ENCODE measurements at regions not wholly inside any gene's neighbourhood (a gene's known extent, or its start where the extent isn't known, plus 50 kb on each side); places are given as distances from the start of the nearest gene placed in this dataset.

GRCh38 chr5:104171958-104172690 is 609.5 kb upstream of the NUDT12 start:
- no peaks in the 10 kb centered on the region for H3K36me3 ChIP-seq (ENCODE audit: control insufficient read depth in 2 of 2, extremely low read depth in 1 of 2, insufficient read depth in 2 of 2, low read length in 2 of 2)
- DNase-seq (ENCODE audit: low read depth, low spot score) (no peak), FAIRE-seq (no peak)
- H2AFZ ChIP-seq (ENCODE audit: control insufficient read depth, low read length), result no peak overlapping the region
- no peaks in the 10 kb centered on the region for H3K79me2 ChIP-seq (ENCODE audit: control insufficient read depth, insufficient read depth, low read length)
- no peaks in the 10 kb centered on the region for H3K9me3 ChIP-seq (ENCODE audit: control insufficient read depth, low read depth, low read length)
- TF ChIP-seq CTCF (optimal IDR thresholded peaks at IDR 0.05 in 1 of 3, IDR thresholded peaks at IDR 0.05 in 1 of 3, conservative IDR thresholded peaks at IDR 0.05 in 1 of 3; ENCODE audit: extremely low read depth in 1 of 3, insufficient read depth in 2 of 3, low read length in 3 of 3) (no peak), EZH2 (IDR thresholded peaks at IDR 0.05; ENCODE audit: low read length) (no peak)
- no peaks in the 10 kb centered on the region for H3K4me1 ChIP-seq (ENCODE audit: control insufficient read depth, extremely low read depth, insufficient read depth, low read length)
- H3K4me2 ChIP-seq (ENCODE audit: control insufficient read depth, extremely low read depth, insufficient read depth, low read depth, low read length), result no peak overlapping the region
- no peak overlapping the region for H3K4me3 ChIP-seq (ENCODE audit: control insufficient read depth in 2 of 3, extremely low read depth in 1 of 3, insufficient read depth in 2 of 3, low read depth in 1 of 3, low read length in 3 of 3)
- no peaks in the 10 kb centered on the region for H3K27me3 ChIP-seq (ENCODE audit: control insufficient read depth, extremely low read depth, insufficient read depth, low read length)
- H3K9me1 ChIP-seq (ENCODE audit: control insufficient read depth, extremely low read depth, insufficient read depth, low read length), result no peaks in the 10 kb centered on the region
- H4K20me1 ChIP-seq (ENCODE audit: control insufficient read depth, extremely low read depth, insufficient read depth, low read length), result no peaks in the 10 kb centered on the region
- dilution Hi-C loops (cut with MboI; ENCODE audit: extremely low pct_ligation_motif_present, low sequenced_read_pairs), result no loop called here
- no peak overlapping the region for H3K27ac ChIP-seq (ENCODE audit: control insufficient read depth, insufficient read depth, low read length)
- no peak overlapping the region for H3K9ac ChIP-seq (ENCODE audit: control insufficient read depth, extremely low read depth, insufficient read depth, low read length)

- TF ChIP-seq EZH2 (IDR thresholded peaks at IDR 0.05; ENCODE audit: low read length), result no peak
- no peak for TF ChIP-seq CTCF (optimal IDR thresholded peaks at IDR 0.05 in 1 of 3, IDR thresholded peaks at IDR 0.05 in 1 of 3, conservative IDR thresholded peaks at IDR 0.05 in 1 of 3; ENCODE audit: extremely low read depth in 1 of 3, insufficient read depth in 2 of 3, low read length in 3 of 3)
- no peaks in the 10 kb centered on the region for H3K79me2 ChIP-seq (ENCODE audit: control insufficient read depth, insufficient read depth, low read length)
- no peaks in the 10 kb centered on the region for H3K4me1 ChIP-seq (ENCODE audit: control insufficient read depth, extremely low read depth, insufficient read depth, low read length)
- no peak for FAIRE-seq
- no peaks in the 10 kb centered on the region for H3K9me3 ChIP-seq (ENCODE audit: control insufficient read depth, low read depth, low read length)
- no peaks in the 10 kb centered on the region for H3K9me1 ChIP-seq (ENCODE audit: control insufficient read depth, extremely low read depth, insufficient read depth, low read length)
- H3K4me2 ChIP-seq (ENCODE audit: control insufficient read depth, extremely low read depth, insufficient read depth, low read depth, low read length), result no peak overlapping the region
- no peak for DNase-seq (ENCODE audit: low read depth, low spot score)
- no peaks in the 10 kb centered on the region for H4K20me1 ChIP-seq (ENCODE audit: control insufficient read depth, extremely low read depth, insufficient read depth, low read length)
- H3K27ac ChIP-seq (ENCODE audit: control insufficient read depth, insufficient read depth, low read length), result no peak overlapping the region
- no peak overlapping the region for H3K4me3 ChIP-seq (ENCODE audit: control insufficient read depth in 2 of 3, extremely low read depth in 1 of 3, insufficient read depth in 2 of 3, low read depth in 1 of 3, low read length in 3 of 3)
- no peak overlapping the region for H3K9ac ChIP-seq (ENCODE audit: control insufficient read depth, extremely low read depth, insufficient read depth, low read length)
- H3K27me3 ChIP-seq (ENCODE audit: control insufficient read depth, extremely low read depth, insufficient read depth, low read length), result no peaks in the 10 kb centered on the region
- no peak overlapping the region for H2AFZ ChIP-seq (ENCODE audit: control insufficient read depth, low read length)
- no peaks in the 10 kb centered on the region for H3K36me3 ChIP-seq (ENCODE audit: control insufficient read depth in 2 of 2, extremely low read depth in 1 of 2, insufficient read depth in 2 of 2, low read length in 2 of 2)
- dilution Hi-C loops (cut with MboI; ENCODE audit: extremely low pct_ligation_motif_present, low sequenced_read_pairs), result no loop called here
These were observed 608.3 kb upstream of the NUDT12 start for GRCh38 chr5:104170926-104171325.
